Neuronal stem cell (in vitro differentiated cells): ENCODE measurements at regions not wholly inside any gene's neighbourhood (a gene's known extent, or its start where the extent isn't known, plus 50 kb on each side); places are given as distances from the start of the nearest gene placed in this dataset.

Experiments used
- DNase-seq: peaks from one replicate; pipeline ENCODE4 v3.0.0-alpha.2; 2013; ENCODE audit warnings: low spot score
- H2AFZ ChIP-seq: one replicate; pipeline ENCODE4 v1.6.1; 2013; ENCODE audit warnings: mild to moderate bottlenecking, low read length, inconsistent platforms
- H2AK5ac ChIP-seq: 2 replicates; pipeline ENCODE4 v1.6.1; 2013; ENCODE audit warnings: low read depth, mild to moderate bottlenecking, inconsistent platforms, low read length, moderate library complexity, mixed read lengths
- H2BK120ac ChIP-seq: 2 replicates; pipeline ENCODE4 v1.6.1; 2013; ENCODE audit warnings: low read depth, mild to moderate bottlenecking, inconsistent platforms, low read length, moderate library complexity, mixed read lengths
- H2BK12ac ChIP-seq: one replicate; pipeline ENCODE4 v1.6.1; 2013; ENCODE audit warnings: low read length, inconsistent platforms
- H2BK15ac ChIP-seq: 2 replicates; pipeline ENCODE4 v1.6.1; 2013; ENCODE audit warnings: mild to moderate bottlenecking, low read length, inconsistent platforms, mixed read lengths
- H2BK5ac ChIP-seq: one replicate; pipeline ENCODE4 v1.6.1; 2013; ENCODE audit warnings: inconsistent platforms, mild to moderate bottlenecking, low read length, moderate library complexity
- H3K14ac ChIP-seq: one replicate; pipeline ENCODE4 v1.6.1; 2013; ENCODE audit warnings: low read length, inconsistent platforms
- H3K18ac ChIP-seq: 2 replicates; pipeline ENCODE4 v1.6.1; 2013; ENCODE audit warnings: low read length, inconsistent platforms
- H3K23ac ChIP-seq: 2 replicates; pipeline ENCODE4 v1.6.1; 2013; ENCODE audit warnings: low read depth, mild to moderate bottlenecking, mixed read lengths, low read length, inconsistent platforms; ENCODE audit not compliant: poor library complexity
- H3K27ac ChIP-seq: replicated peaks from 3 replicates; pipeline ENCODE4 v1.5.1; 2013; ENCODE audit warnings: low read length, inconsistent platforms
- H3K27me3 ChIP-seq, 3 experiments: 2 replicates each; pipeline ENCODE4 v1.6.1; 2013; ENCODE audit warnings: low read length in 3 of 3, mild to moderate bottlenecking in 2 of 3, inconsistent platforms in 1 of 3, low read depth in 1 of 3, mixed read lengths in 1 of 3, moderate library complexity in 1 of 3; ENCODE audit not compliant: control insufficient read depth in 3 of 3, insufficient read depth in 3 of 3
- H3K36me3 ChIP-seq, 2 donors: replicated peaks in 1 of 2; 2 replicates each; pipeline ENCODE4 v1.6.1; 2013; ENCODE audit warnings: low read length in 2 of 2; ENCODE audit not compliant: control insufficient read depth in 2 of 2, insufficient read depth in 2 of 2
- H3K4ac ChIP-seq: 2 replicates; pipeline ENCODE4 v1.6.1; 2013; ENCODE audit warnings: inconsistent platforms, mild to moderate bottlenecking, low read length, moderate library complexity
- H3K4me1 ChIP-seq, 2 donors: 1 replicate in 1 of 2; 2 replicates in 1 of 2; pipeline ENCODE4 v1.6.1; 2013; ENCODE audit warnings: low read length in 2 of 2, low read depth in 1 of 2; ENCODE audit not compliant: control insufficient read depth in 2 of 2, insufficient read depth in 1 of 2
- H3K4me2 ChIP-seq: one replicate; pipeline ENCODE4 v1.6.1; 2013; ENCODE audit warnings: mild to moderate bottlenecking, low read length, inconsistent platforms; ENCODE audit not compliant: insufficient read depth, poor library complexity, severe bottlenecking
- H3K4me3 ChIP-seq, 2 donors: 2 replicates each; pipeline ENCODE4 v1.5.1; 2013; ENCODE audit warnings: low read length in 2 of 2, mild to moderate bottlenecking in 2 of 2, inconsistent platforms in 1 of 2, moderate library complexity in 1 of 2
- H3K79me1 ChIP-seq: one replicate; pipeline ENCODE4 v1.6.1; 2013; ENCODE audit warnings: low read depth, mild to moderate bottlenecking, inconsistent platforms, low read length, moderate library complexity
- H3K9ac ChIP-seq: one replicate; pipeline ENCODE4 v1.6.1; 2013; ENCODE audit warnings: mild to moderate bottlenecking, low read depth, low read length, inconsistent platforms; ENCODE audit not compliant: poor library complexity
- H3K9me3 ChIP-seq, 2 donors: replicated peaks in 1 of 2; 2 replicates each; pipeline versions ENCODE3 to v1.6.1; 2013; ENCODE audit warnings: low read length in 2 of 2, mild to moderate bottlenecking in 2 of 2, inconsistent platforms in 1 of 2, low read depth in 1 of 2, mixed read lengths in 1 of 2, moderate library complexity in 1 of 2; ENCODE audit not compliant: control insufficient read depth in 2 of 2, insufficient read depth in 1 of 2
- H4K8ac ChIP-seq: one replicate; pipeline ENCODE4 v1.6.1; 2013; ENCODE audit warnings: low read depth, mild to moderate bottlenecking, inconsistent platforms, low read length, moderate library complexity
- H4K91ac ChIP-seq: one replicate; pipeline ENCODE4 v1.6.1; 2013; ENCODE audit warnings: low read length, low read depth, mild to moderate bottlenecking, inconsistent platforms; ENCODE audit not compliant: poor library complexity
- WGBS, 2 donors: extraction: QIAGEN DNeasy Blood & Tissue Kit; methylation state at CpG; one replicate each; pipeline ENCODE4 v1.1.7; 2013; ENCODE audit warnings: missing lambda C conversion rate in 2 of 2, mixed read lengths in 1 of 2; ENCODE audit not compliant: insufficient read length in 2 of 2, insufficient replicate concordance in 1 of 2; ENCODE audit errors: extremely low coverage in 2 of 2; 5-methylcytosine and 5-hydroxymethylcytosine counted together

DNA sequence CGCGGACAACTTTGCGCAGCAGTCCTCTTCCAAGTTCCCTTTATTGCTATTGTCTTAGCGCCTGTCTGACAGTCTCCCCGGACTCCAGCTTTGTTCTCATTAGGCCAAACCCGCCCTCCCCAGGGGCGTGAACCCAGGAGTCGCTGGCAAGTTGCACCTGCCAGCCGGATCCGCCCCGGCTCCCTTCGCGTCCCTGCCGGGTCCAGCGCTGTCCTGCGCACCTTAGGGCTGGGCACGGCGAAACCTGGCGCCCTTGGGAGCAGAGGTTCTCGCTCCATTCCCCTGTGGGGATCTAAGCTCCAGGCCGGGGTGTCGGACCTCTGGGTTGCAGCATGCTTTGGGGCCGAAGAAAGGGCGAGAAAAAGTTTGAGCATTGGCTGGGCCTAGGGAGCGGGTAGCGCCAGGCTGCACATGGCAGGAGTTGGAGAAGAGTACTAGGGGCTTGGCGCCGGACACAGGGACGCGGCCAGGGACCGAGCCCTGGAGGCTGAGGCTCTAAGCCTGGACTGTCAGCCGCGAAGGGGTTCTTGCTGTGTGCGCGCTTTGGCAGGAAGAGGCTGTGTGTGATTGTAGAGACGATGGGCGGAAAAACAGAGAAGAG lies 335.1 kb upstream of the THRB start:
- Histone ChIP-seq H4K8ac (no peak overlapping the region), H3K18ac (peak overlapping the region; percentile 5), H3K4ac (no peak overlapping the region), H3K79me1 (no peaks in the 10 kb centered on the region), H2BK12ac (no peak overlapping the region), H2AK5ac (no peak overlapping the region), H3K4me3 (peak overlapping the region; percentile 52 to 76), H2BK120ac (peak overlapping the region; percentile 2), H3K14ac (no peak overlapping the region), H4K91ac (no peak overlapping the region), H3K27ac (no peak overlapping the region), H3K4me2 (peak overlapping the region; percentile 92), H2BK15ac (no peak overlapping the region), H3K23ac (peak overlapping the region; percentile 21), H3K4me1 (peaks cover 0 to 3% of the 10 kb centered on the region in 2 donors), H3K9me3 (no peaks in the 10 kb centered on the region), H3K27me3 (peaks cover 0 to 74% (median 13%) of the 10 kb centered on the region in 3 experiments), H3K36me3 (no peaks in the 10 kb centered on the region), H3K9ac (peak overlapping the region; percentile 82), H2AFZ (peak overlapping the region; percentile 96), H2BK5ac (no peak overlapping the region)
- peak; percentile 29 for DNase-seq
- no CpG with 5 or more reads among the region's 37 CpGs for WGBS, 2 donors

- no peak overlapping the region for H2AK5ac ChIP-seq
- no peak overlapping the region for H2BK120ac ChIP-seq
- H4K8ac ChIP-seq, result no peak overlapping the region
- H3K14ac ChIP-seq, result no peak overlapping the region
- H3K4ac ChIP-seq, result no peak overlapping the region
- H3K9me3 ChIP-seq, result no peaks in the 10 kb centered on the region
- peaks cover 0 to 70% (median 13%) of the 10 kb centered on the region in 3 experiments for H3K27me3 ChIP-seq
- peak overlapping the region; percentile 96 for H2AFZ ChIP-seq
- no peak overlapping the region for H2BK12ac ChIP-seq
- peak overlapping the region; percentile 73 for H3K9ac ChIP-seq
- peak; percentile 14 for DNase-seq
- H3K27ac ChIP-seq, result no peak overlapping the region
- no peaks in the 10 kb centered on the region for H3K79me1 ChIP-seq
- no peaks in the 10 kb centered on the region for H3K36me3 ChIP-seq
- peak overlapping the region; percentile 92 for H3K4me2 ChIP-seq
- no peak overlapping the region for H4K91ac ChIP-seq
- H3K18ac ChIP-seq, result peak overlapping the region; percentile 22
- WGBS, 2 donors, result no CpG with 5 or more reads among the region's 35 CpGs
- no peak overlapping the region for H2BK15ac ChIP-seq
- peak overlapping the region; percentile 52 to 76 for H3K4me3 ChIP-seq
- H3K23ac ChIP-seq, result peak overlapping the region; percentile 56
- H3K4me1 ChIP-seq, result peaks cover 0 to 3% of the 10 kb centered on the region in 2 donors
- H2BK5ac ChIP-seq, result no peak overlapping the region
These were observed 335.8 kb upstream of the THRB start for GRCh38 chr3:24830230-24831152.

DNA sequence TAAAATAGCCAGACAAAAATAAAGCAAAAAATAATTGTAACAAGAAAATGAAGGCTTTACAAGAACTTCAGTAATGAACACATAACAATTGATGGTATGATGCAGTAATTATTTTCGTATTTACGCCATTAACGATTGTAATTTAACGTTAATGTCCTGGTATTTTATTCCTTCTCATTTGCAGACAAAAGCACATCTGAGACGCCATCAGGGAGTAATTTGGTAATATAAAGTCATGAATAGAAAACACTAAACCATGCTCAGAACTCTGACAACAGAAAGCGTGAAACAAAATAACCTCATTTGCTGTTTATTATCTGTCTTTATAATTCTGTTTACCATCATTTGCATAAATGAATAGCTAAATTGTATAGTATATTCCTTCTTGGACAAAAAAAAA lies 336.6 kb upstream of the THRB start:
- H3K36me3 ChIP-seq, result no peaks in the 10 kb centered on the region
- H3K9ac ChIP-seq, result no peak overlapping the region

GRCh38 chr3:24832891-24833290 lies 338.2 kb upstream of the THRB start:
- no CpG with 5 or more reads among the region's 5 CpGs for WGBS, 2 donors
- no peak overlapping the region for H3K4ac ChIP-seq
- no peak overlapping the region for H2BK5ac ChIP-seq
- no peak overlapping the region for H2BK15ac ChIP-seq
- H2BK12ac ChIP-seq, result no peak overlapping the region
- no peak overlapping the region for H3K9ac ChIP-seq
- no peak overlapping the region for H3K4me3 ChIP-seq
- no peak overlapping the region for H2AK5ac ChIP-seq
- H3K79me1 ChIP-seq, result no peaks in the 10 kb centered on the region
- no peak overlapping the region for H4K91ac ChIP-seq
- H3K4me1 ChIP-seq, result peaks cover 0 to 3% of the 10 kb centered on the region in 2 donors
- no peak overlapping the region for H2AFZ ChIP-seq
- H3K18ac ChIP-seq, result no peak overlapping the region
- H3K4me2 ChIP-seq, result no peak overlapping the region
- no peak overlapping the region for H3K27ac ChIP-seq
- H3K36me3 ChIP-seq, result no peaks in the 10 kb centered on the region
- no peak for DNase-seq
- no peaks in the 10 kb centered on the region for H3K9me3 ChIP-seq
- H3K14ac ChIP-seq, result no peak overlapping the region
- H3K27me3 ChIP-seq, result peaks cover 0 to 51% (median 14%) of the 10 kb centered on the region in 3 experiments
- H4K8ac ChIP-seq, result no peak overlapping the region
- H3K23ac ChIP-seq, result no peak overlapping the region
- no peak overlapping the region for H2BK120ac ChIP-seq

More for the DNA sequence above, 336.6 kb upstream of the THRB start:
- Histone ChIP-seq H3K27me3 (peaks cover 0 to 68% (median 13%) of the 10 kb centered on the region in 3 experiments), H3K4me2 (no peak overlapping the region), H3K18ac (no peak overlapping the region), H2BK12ac (no peak overlapping the region), H2AK5ac (no peak overlapping the region), H3K4ac (no peak overlapping the region), H3K79me1 (no peaks in the 10 kb centered on the region), H4K8ac (no peak overlapping the region), H2AFZ (no peak overlapping the region), H2BK15ac (no peak overlapping the region), H3K27ac (no peak overlapping the region), H3K23ac (no peak overlapping the region), H4K91ac (no peak overlapping the region), H3K9me3 (no peaks in the 10 kb centered on the region), H3K4me3 (no peak overlapping the region), H2BK5ac (no peak overlapping the region), H3K14ac (no peak overlapping the region), H2BK120ac (no peak overlapping the region), H3K4me1 (peaks cover 0 to 3% of the 10 kb centered on the region in 2 donors)
- no peak for DNase-seq
- no CpG with 5 or more reads among the region's 6 CpGs for WGBS, 2 donors
